OCI-LY3 (cell line): ENCODE measurements at regions not wholly inside any gene's neighbourhood (a gene's known extent, or its start where the extent isn't known, plus 50 kb on each side); places are given as distances from the start of the nearest gene placed in this dataset.

Experiments used
- EZH2phosphoT487 ChIP-seq: fragments of 200-600 bp; shearing (Covaris generic); IDR thresholded peaks from 2 replicates; pipeline ENCODE4 v1.6.1; 2018; ENCODE audit warnings: antibody characterized with exemption, mixed run types, low read depth
- TF ChIP-seq, protein P1 (sequence below): fragments of 200-600, 300-600 bp; sonication (generic); IDR thresholded peaks from 2 replicates; pipeline ENCODE4 v1.5.1; 2014; ENCODE audit warnings: antibody characterized with exemption, low read length, low read depth

DNA sequence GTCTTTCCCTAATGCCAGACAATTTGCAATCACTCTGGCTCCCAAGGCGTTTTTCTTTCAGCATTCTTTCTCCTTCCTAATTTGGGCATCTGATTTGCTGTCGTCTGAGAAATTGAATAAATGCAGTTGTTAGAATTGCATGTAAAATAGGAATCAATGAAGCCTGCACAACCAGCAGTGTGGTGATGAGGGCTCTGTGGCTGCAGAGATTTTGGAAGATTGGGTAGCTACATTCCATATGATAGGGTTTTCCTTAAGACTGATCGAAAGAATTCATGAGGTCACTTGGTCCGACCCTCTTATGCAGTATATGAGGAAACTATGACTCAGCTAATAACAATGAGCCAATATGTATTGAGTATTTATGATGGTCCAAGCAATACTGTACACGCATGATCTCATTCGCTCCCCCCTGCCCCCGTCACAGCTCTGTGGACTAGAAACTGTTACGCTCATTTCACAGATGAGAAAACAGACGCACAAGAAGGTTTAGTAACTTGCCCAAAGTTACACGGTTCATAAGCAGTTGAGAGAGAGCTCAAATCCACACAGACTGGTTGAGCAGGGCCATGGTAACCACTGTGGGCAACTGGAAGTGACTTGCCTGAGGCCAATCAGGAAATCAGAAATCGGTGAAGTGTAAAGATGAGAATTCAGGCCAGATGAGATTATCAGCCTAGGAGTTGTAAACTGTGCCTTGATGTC is 527.2 kb downstream of the GATA3 start:
- TF ChIP-seq, protein P1, sequence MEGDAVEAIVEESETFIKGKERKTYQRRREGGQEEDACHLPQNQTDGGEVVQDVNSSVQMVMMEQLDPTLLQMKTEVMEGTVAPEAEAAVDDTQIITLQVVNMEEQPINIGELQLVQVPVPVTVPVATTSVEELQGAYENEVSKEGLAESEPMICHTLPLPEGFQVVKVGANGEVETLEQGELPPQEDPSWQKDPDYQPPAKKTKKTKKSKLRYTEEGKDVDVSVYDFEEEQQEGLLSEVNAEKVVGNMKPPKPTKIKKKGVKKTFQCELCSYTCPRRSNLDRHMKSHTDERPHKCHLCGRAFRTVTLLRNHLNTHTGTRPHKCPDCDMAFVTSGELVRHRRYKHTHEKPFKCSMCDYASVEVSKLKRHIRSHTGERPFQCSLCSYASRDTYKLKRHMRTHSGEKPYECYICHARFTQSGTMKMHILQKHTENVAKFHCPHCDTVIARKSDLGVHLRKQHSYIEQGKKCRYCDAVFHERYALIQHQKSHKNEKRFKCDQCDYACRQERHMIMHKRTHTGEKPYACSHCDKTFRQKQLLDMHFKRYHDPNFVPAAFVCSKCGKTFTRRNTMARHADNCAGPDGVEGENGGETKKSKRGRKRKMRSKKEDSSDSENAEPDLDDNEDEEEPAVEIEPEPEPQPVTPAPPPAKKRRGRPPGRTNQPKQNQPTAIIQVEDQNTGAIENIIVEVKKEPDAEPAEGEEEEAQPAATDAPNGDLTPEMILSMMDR: no peak
- TF ChIP-seq EZH2phosphoT487: no peak
